Caco-2 (cell line): ENCODE measurements at regions not wholly inside any gene's neighbourhood (a gene's known extent, or its start where the extent isn't known, plus 50 kb on each side); places are given as distances from the start of the nearest gene placed in this dataset.

Source experiments
- BruUV-seq: library from RNA; stranded (reverse); fragments of 400-500 nt; replicated peaks from 2 replicates; lab custom pipeline; 2021; lab: Mats Ljungman, UMichigan
- CTCF ChIA-PET: fragments of 300-600 bp; sonication (Branson Sonifier 250); formaldehyde crosslinking; loops from one replicate; lab custom pipeline; 2022; ENCODE audit warnings: antibody characterized with exemption; lab: Charles Lee
- POLR2A ChIA-PET: fragments of 300-600 bp; sonication (Branson Sonifier 250); formaldehyde crosslinking; loops from one replicate; lab custom pipeline; 2022; ENCODE audit warnings: antibody characterized with exemption; lab: Charles Lee
- DNase-seq, 2 experiments: peaks; one replicate each; pipeline versions ENCODE4 v3.0.0 to v3.0.0-alpha.2; 2020 to 2022
- H3K27me3 ChIP-seq: replicated peaks from 2 replicates; pipeline ENCODE4 v1.6.0; 2011; ENCODE audit warnings: low read length; ENCODE audit not compliant: control insufficient read depth, insufficient read depth
- H3K36me3 ChIP-seq: 2 replicates; pipeline ENCODE4 v1.5.1; 2011; ENCODE audit warnings: low read length; ENCODE audit not compliant: control insufficient read depth, insufficient read depth
- H3K4me1 ChIP-seq: fragments of 250-450 bp; sonication (Bioruptor Pico); 2 replicates; pipeline ENCODE4 v1.5.1; 2020; ENCODE audit warnings: mild to moderate bottlenecking
- H3K4me3 ChIP-seq: 2 replicates; pipeline ENCODE4 v1.5.1; 2011; ENCODE audit warnings: low read depth, mild to moderate bottlenecking, control low read depth, low read length
- H3K9me3 ChIP-seq: fragments of 250-450 bp; sonication (Bioruptor Pico); 2 replicates; pipeline ENCODE4 v1.5.1; 2020; ENCODE audit warnings: mild to moderate bottlenecking, moderate library complexity
- H3K27ac Mint-ChIP-seq: one replicate; pipeline ENCODE4 v1.8.0; 2022; ENCODE audit warnings: mixed read lengths; ENCODE audit not compliant: unreplicated experiment
- H3K27me3 Mint-ChIP-seq: one replicate; pipeline ENCODE4 v1.8.0; 2022; ENCODE audit warnings: mixed read lengths; ENCODE audit not compliant: insufficient read depth, unreplicated experiment
- H3K36me3 Mint-ChIP-seq: one replicate; pipeline ENCODE4 v1.8.0; 2022; ENCODE audit warnings: mild to moderate bottlenecking, mixed read lengths; ENCODE audit not compliant: insufficient read depth, unreplicated experiment
- H3K4me1 Mint-ChIP-seq: one replicate; pipeline ENCODE4 v1.8.0; 2022; ENCODE audit warnings: low read depth, mixed read lengths; ENCODE audit not compliant: unreplicated experiment
- H3K4me3 Mint-ChIP-seq: one replicate; pipeline ENCODE4 v1.8.0; 2022; ENCODE audit warnings: mild to moderate bottlenecking, moderate library complexity, mixed read lengths; ENCODE audit not compliant: unreplicated experiment
- H3K9me3 Mint-ChIP-seq: one replicate; pipeline ENCODE4 v1.8.0; 2022; ENCODE audit warnings: mixed read lengths; ENCODE audit not compliant: unreplicated experiment
- intact Hi-C: fragments of 100-400 bp; cut with micrococcal nuclease; formaldehyde crosslinking; loops from one replicate; pipeline ENCODE4 v1.10.0; 2022; ENCODE audit not compliant: unreplicated experiment
- TF ChIP-seq, protein P1 (sequence below), 2 experiments: fragments of 200-600 bp in 1 of 2; IDR thresholded peaks; 1 replicate in 1 of 2; 2 replicates in 1 of 2; pipeline versions ENCODE4 v1.5.1 to v1.8.0; 2011 to 2022; ENCODE audit warnings: antibody characterized with exemption in 1 of 2, control low read depth in 1 of 2, inconsistent platforms in 1 of 2, low read depth in 1 of 2, low read length in 1 of 2, mild to moderate bottlenecking in 1 of 2, moderate library complexity in 1 of 2; ENCODE audit not compliant: insufficient read depth in 1 of 2, severe bottlenecking in 1 of 2, unreplicated experiment in 1 of 2

DNA sequence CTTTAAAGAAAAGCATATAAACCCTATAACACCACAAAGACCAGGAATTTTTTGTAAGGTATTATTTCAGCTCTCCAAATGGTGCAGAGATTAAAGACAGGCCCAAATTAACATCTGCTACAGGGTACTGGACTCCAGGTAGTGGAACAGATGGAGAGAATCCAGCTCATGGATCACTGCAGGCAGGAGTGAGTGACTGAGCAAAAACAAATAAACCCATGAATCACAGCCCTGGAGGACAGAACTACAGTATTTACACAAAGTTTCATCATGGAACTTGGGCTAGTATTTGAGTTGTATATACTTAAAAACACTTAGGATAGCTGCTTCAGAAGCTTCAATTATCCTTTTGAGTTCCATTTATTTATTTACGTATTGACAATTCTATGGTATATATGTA is 132.8 kb upstream of the SPRY2 start:
- no peaks in the 10 kb centered on the region for H3K36me3 Mint-ChIP-seq
- no peak overlapping the region for H3K27ac Mint-ChIP-seq
- TF ChIP-seq, protein P1, sequence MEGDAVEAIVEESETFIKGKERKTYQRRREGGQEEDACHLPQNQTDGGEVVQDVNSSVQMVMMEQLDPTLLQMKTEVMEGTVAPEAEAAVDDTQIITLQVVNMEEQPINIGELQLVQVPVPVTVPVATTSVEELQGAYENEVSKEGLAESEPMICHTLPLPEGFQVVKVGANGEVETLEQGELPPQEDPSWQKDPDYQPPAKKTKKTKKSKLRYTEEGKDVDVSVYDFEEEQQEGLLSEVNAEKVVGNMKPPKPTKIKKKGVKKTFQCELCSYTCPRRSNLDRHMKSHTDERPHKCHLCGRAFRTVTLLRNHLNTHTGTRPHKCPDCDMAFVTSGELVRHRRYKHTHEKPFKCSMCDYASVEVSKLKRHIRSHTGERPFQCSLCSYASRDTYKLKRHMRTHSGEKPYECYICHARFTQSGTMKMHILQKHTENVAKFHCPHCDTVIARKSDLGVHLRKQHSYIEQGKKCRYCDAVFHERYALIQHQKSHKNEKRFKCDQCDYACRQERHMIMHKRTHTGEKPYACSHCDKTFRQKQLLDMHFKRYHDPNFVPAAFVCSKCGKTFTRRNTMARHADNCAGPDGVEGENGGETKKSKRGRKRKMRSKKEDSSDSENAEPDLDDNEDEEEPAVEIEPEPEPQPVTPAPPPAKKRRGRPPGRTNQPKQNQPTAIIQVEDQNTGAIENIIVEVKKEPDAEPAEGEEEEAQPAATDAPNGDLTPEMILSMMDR (IDR thresholded peaks at IDR 0.05; ENCODE audit: insufficient read depth in 1 of 2, low read depth in 1 of 2, low read length in 1 of 2, severe bottlenecking in 1 of 2, unreplicated experiment in 1 of 2): no peak
- no peak for DNase-seq
- Histone ChIP-seq H3K4me3 (no peak overlapping the region), H3K4me1 (no peaks in the 10 kb centered on the region; the same call in 1 of the 2 replicates), H3K9me3 (no peaks in the 10 kb centered on the region), H3K27me3 (no peaks in the 10 kb centered on the region), H3K36me3 (no peaks in the 10 kb centered on the region)
- H3K27me3 Mint-ChIP-seq: no peaks in the 10 kb centered on the region
- H3K9me3 Mint-ChIP-seq: no peaks in the 10 kb centered on the region
- no peaks in the 10 kb centered on the region for H3K4me1 Mint-ChIP-seq
- ChIA-PET POLR2A (no interaction called here), CTCF (no interaction called here)
- intact Hi-C loops: no loop called here
- BruUV-seq: no TSS peak
- H3K4me3 Mint-ChIP-seq: no peak overlapping the region

DNA sequence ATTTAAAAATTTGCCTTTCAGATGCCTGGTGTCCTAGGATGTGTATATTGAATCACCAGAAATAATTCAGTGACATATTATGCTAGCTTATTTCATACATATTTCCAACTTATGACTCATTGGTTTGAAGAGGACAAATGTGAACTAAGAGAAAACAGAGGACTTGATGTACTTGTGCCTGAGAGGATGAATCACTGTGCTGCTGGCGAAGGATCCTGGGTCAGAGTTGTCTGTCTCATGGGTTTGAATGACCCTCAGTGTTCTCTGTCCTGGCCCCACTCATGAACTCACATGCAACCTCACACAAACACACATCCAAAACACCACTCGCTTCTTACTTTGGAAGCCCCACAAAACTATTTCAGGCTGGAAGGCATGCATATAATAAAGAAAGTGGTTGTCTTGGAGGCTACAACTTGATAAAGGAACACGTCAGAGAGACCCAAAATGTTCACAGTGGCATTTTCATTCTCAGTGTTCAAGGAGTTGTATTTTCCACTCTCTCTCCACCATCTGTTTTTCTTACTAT is 129.0 kb upstream of the SPRY2 start:
- no TSS peak for BruUV-seq
- intact Hi-C loops: no loop called here
- no peak overlapping the region for H3K27ac Mint-ChIP-seq
- no peaks in the 10 kb centered on the region for H3K36me3 Mint-ChIP-seq
- DNase-seq: no peak
- H3K9me3 Mint-ChIP-seq: no peaks in the 10 kb centered on the region
- TF ChIP-seq, protein P1 (IDR thresholded peaks at IDR 0.05; ENCODE audit: insufficient read depth in 1 of 2, low read depth in 1 of 2, low read length in 1 of 2, severe bottlenecking in 1 of 2, unreplicated experiment in 1 of 2): no peak
- no peak overlapping the region for H3K4me3 Mint-ChIP-seq
- Histone ChIP-seq H3K9me3 (no peaks in the 10 kb centered on the region), H3K27me3 (no peaks in the 10 kb centered on the region), H3K4me1 (no peaks in the 10 kb centered on the region; the same call in 1 of the 2 replicates), H3K4me3 (no peak overlapping the region), H3K36me3 (no peaks in the 10 kb centered on the region)
- no peaks in the 10 kb centered on the region for H3K4me1 Mint-ChIP-seq
- POLR2A ChIA-PET: no interaction called here
- no peaks in the 10 kb centered on the region for H3K27me3 Mint-ChIP-seq
- CTCF ChIA-PET: no interaction called here

DNA sequence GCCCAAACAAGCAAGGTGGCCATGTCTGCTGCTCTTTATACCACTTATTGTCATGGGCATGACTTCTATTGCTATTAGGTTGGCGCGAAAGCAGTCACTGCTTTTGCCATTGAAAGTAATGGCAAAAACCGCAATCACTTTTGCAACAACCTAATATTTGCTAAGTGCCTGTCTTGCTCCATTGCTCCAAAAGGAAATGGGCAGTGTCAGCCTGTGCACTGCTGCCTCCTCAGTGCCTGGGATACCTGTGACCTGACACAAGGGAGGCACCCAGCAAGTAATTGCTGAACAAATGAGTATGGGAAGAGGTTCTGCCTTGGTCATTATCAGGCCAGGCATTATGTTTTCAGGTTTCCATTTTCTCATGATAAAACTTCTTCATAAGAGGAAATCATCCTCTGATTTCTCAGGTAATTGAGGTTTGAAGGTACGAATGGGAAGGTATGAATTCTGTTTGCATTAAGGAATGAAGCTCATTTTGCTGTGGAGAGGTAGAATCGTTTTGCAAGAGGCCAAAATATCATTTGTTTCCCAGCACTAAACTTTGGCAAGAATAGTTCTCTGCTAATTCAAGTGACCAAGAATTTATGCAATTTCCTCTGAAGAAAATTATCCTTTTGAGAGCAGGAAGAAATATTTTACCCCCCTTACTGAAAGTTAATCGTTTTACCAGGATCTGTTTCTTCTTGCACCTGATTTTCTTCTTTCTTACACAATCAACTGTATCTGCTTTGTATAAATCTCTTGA is 128.4 kb upstream of the SPRY2 start:
- Mint-ChIP-seq H3K4me3 (no peak overlapping the region), H3K36me3 (no peaks in the 10 kb centered on the region), H3K27ac (no peak overlapping the region), H3K27me3 (no peaks in the 10 kb centered on the region), H3K9me3 (no peaks in the 10 kb centered on the region), H3K4me1 (no peaks in the 10 kb centered on the region)
- Histone ChIP-seq H3K9me3 (no peaks in the 10 kb centered on the region), H3K36me3 (no peaks in the 10 kb centered on the region), H3K27me3 (no peaks in the 10 kb centered on the region), H3K4me1 (no peaks in the 10 kb centered on the region; the same call in 1 of the 2 replicates), H3K4me3 (no peak overlapping the region)
- ChIA-PET POLR2A (no interaction called here), CTCF (no interaction called here)
- no TSS peak for BruUV-seq
- no peak for DNase-seq
- intact Hi-C loops: no loop called here
- TF ChIP-seq, protein P1 (IDR thresholded peaks at IDR 0.05; ENCODE audit: insufficient read depth in 1 of 2, low read depth in 1 of 2, low read length in 1 of 2, severe bottlenecking in 1 of 2, unreplicated experiment in 1 of 2): no peak
